Breast epithelium (tissue), 4 donors: ENCODE measurements at regions not wholly inside any gene's neighbourhood (a gene's known extent, or its start where the extent isn't known, plus 50 kb on each side); places are given as distances from the start of the nearest gene placed in this dataset.

Experiments
- DNase-seq, 2 donors: peaks; one replicate each; pipeline ENCODE4 v3.0.0-alpha.2; 2019; ENCODE audit warnings: low spot score in 2 of 2
- H3K27ac ChIP-seq, 2 donors: fragments of 200-600 bp; sonication (generic) in 1 of 2; one replicate each; pipeline ENCODE4 v1.5.1; 2016 to 2019; ENCODE audit warnings: mild to moderate bottlenecking in 1 of 2
- H3K27me3 ChIP-seq, 2 donors: fragments of 200-600 bp; sonication (generic) in 1 of 2; one replicate each; pipeline versions ENCODE4 v1.5.1 to v1.6.0; 2017 to 2019; ENCODE audit warnings: control low read depth in 1 of 2, mild to moderate bottlenecking in 1 of 2
- H3K36me3 ChIP-seq: fragments of 200-600 bp; one replicate; pipeline ENCODE4 v1.5.1; 2019
- H3K4me1 ChIP-seq, 2 donors: fragments of 200-600 bp; sonication (generic); one replicate each; pipeline ENCODE4 v1.5.1; 2016 to 2019; ENCODE audit warnings: control low read depth in 1 of 2
- H3K4me3 ChIP-seq, 3 donors: fragments of 200-600 bp; sonication (generic); 1 replicate in 2 of 3; 2 replicates in 1 of 3; pipeline ENCODE4 v1.5.1; 2016 to 2019; ENCODE audit warnings: mild to moderate bottlenecking in 3 of 3, moderate library complexity in 2 of 3
- H3K9me3 ChIP-seq, 2 donors: fragments of 200-600 bp; sonication (generic) in 1 of 2; one replicate each; pipeline ENCODE4 v1.5.1; 2016 to 2019; ENCODE audit warnings: control low read depth in 1 of 2
- POLR2A ChIP-seq: fragments of 450-650 bp; IDR thresholded peaks from one replicate; pipeline ENCODE4 v1.6.1; 2016; ENCODE audit warnings: antibody characterized with exemption, mild to moderate bottlenecking, moderate library complexity
- POLR2AphosphoS5 ChIP-seq, 3 donors: sonication (generic); formaldehyde crosslinking; IDR thresholded peaks; one replicate each; pipeline ENCODE4 v1.6.1; 2017; ENCODE audit warnings: antibody characterized with exemption in 3 of 3
- intact Hi-C: fragments of 100-400 bp; cut with DNase I; formaldehyde crosslinking; loops from one replicate; pipeline ENCODE4 v1.15.1; 2023; ENCODE audit warnings: low total_unique reads
- TF ChIP-seq, protein P1 (sequence below), 3 donors: fragments of 450-650 bp; IDR thresholded peaks; one replicate each; pipeline ENCODE4 v1.5.1; 2016 to 2017; ENCODE audit warnings: antibody characterized with exemption in 3 of 3, mild to moderate bottlenecking in 3 of 3, moderate library complexity in 3 of 3

DNA sequence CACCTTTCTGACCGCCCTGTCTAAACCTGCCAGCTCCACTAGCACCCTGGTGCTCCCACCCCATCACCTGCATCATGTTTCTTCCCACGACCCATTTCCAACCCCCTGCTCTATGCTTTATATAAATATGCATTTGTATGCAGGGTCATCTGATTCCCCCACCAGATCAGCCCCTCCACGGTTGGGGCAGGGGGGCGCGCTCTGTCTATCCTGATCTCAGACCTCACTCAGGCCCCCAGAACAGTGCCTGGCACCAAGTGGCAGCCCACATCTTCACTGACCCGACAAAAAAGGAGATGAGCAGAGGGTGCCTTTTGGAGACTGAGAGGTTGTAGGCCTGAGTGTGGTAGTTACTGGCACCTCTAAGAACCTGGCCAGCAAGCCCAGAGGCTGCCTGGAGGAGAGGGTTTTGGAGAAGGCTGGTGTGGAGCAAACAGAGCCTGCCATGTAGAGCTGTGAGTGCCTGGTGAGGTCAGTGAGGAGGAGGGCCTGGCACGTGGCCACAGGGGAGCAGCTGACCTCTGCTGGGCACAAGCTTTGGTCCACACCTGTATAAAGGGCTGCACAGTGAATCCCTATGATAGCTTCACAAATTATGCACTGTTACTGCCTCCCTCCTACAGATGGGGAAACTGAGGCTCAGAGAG lies 86.3 kb upstream of the RTL6 start:
- no peak overlapping the region for H3K4me3 ChIP-seq
- H3K27ac ChIP-seq: no peak overlapping the region
- H3K36me3 ChIP-seq: no peaks in the 10 kb centered on the region
- intact Hi-C loops: no loop called here
- TF ChIP-seq POLR2AphosphoS5 (IDR thresholded peaks at IDR 0.05) (no peak), POLR2A (no peak)
- TF ChIP-seq, protein P1, sequence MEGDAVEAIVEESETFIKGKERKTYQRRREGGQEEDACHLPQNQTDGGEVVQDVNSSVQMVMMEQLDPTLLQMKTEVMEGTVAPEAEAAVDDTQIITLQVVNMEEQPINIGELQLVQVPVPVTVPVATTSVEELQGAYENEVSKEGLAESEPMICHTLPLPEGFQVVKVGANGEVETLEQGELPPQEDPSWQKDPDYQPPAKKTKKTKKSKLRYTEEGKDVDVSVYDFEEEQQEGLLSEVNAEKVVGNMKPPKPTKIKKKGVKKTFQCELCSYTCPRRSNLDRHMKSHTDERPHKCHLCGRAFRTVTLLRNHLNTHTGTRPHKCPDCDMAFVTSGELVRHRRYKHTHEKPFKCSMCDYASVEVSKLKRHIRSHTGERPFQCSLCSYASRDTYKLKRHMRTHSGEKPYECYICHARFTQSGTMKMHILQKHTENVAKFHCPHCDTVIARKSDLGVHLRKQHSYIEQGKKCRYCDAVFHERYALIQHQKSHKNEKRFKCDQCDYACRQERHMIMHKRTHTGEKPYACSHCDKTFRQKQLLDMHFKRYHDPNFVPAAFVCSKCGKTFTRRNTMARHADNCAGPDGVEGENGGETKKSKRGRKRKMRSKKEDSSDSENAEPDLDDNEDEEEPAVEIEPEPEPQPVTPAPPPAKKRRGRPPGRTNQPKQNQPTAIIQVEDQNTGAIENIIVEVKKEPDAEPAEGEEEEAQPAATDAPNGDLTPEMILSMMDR (IDR thresholded peaks at IDR 0.05): no peak
- no peaks in the 10 kb centered on the region for H3K9me3 ChIP-seq
- no peaks in the 10 kb centered on the region for H3K4me1 ChIP-seq
- H3K27me3 ChIP-seq: peaks cover 0 to 48% of the 10 kb centered on the region in 2 donors
- peak in 1 of 2 donors; percentile 17 for DNase-seq

- H3K9me3 ChIP-seq: no peaks in the 10 kb centered on the region
- H3K27ac ChIP-seq: no peak overlapping the region
- DNase-seq: peak in 1 of 2 donors; percentile 48
- peaks cover 0 to 48% of the 10 kb centered on the region in 2 donors for H3K27me3 ChIP-seq
- intact Hi-C loops: no loop called here
- H3K4me1 ChIP-seq: no peaks in the 10 kb centered on the region
- no peaks in the 10 kb centered on the region for H3K36me3 ChIP-seq
- no peak overlapping the region for H3K4me3 ChIP-seq
- TF ChIP-seq POLR2AphosphoS5 (IDR thresholded peaks at IDR 0.05): no peak
- no peak for TF ChIP-seq POLR2A
- TF ChIP-seq, protein P1 (IDR thresholded peaks at IDR 0.05): no peak
Observed at GRCh38 chr22:44583854-44584253, 85.8 kb upstream of the RTL6 start.

- no peak overlapping the region for H3K4me3 ChIP-seq
- H3K36me3 ChIP-seq: no peaks in the 10 kb centered on the region
- no peaks in the 10 kb centered on the region for H3K9me3 ChIP-seq
- TF ChIP-seq POLR2AphosphoS5 (IDR thresholded peaks at IDR 0.05) (no peak), POLR2A (no peak)
- TF ChIP-seq, protein P1 (IDR thresholded peaks at IDR 0.05): no peak
- peaks cover 0 to 48% of the 10 kb centered on the region in 2 donors for H3K27me3 ChIP-seq
- no peaks in the 10 kb centered on the region for H3K4me1 ChIP-seq
- intact Hi-C loops: no loop called here
- no peak overlapping the region for H3K27ac ChIP-seq
- peak in 1 of 2 donors; percentile 46 for DNase-seq
Observed at GRCh38 chr22:44583061-44583760, 85.2 kb upstream of the RTL6 start.

DNA sequence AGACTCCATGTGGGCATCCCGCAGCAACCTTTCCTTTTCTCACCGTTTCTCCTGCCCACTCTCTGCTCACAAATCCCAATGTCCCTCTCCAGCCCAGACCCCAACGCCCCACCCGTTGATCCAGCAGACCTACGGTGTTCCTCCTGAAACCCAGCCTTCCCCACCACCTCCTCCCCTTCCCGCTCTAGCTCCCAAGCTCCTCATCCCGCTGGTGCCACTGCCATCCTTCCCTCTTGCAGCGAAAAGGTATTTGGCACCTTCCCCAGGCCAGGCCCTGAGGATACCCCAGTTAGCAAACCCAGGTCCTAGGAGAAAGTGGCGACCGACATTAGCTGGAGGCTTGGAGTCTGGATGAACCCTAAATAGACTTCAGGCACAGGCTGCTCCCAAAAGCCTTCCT lies 84.0 kb upstream of the RTL6 start:
- Histone ChIP-seq H3K9me3 (no peaks in the 10 kb centered on the region), H3K27me3 (peaks cover 0 to 47% of the 10 kb centered on the region in 2 donors), H3K27ac (no peak overlapping the region), H3K36me3 (no peaks in the 10 kb centered on the region), H3K4me1 (no peaks in the 10 kb centered on the region), H3K4me3 (no peak overlapping the region)
- TF ChIP-seq POLR2A (no peak), POLR2AphosphoS5 (IDR thresholded peaks at IDR 0.05) (no peak)
- TF ChIP-seq, protein P1 (IDR thresholded peaks at IDR 0.05): no peak
- peak in 1 of 2 donors; percentile 27 for DNase-seq
- intact Hi-C loops: no loop called here

- no peaks in the 10 kb centered on the region for H3K9me3 ChIP-seq
- no peak for TF ChIP-seq POLR2AphosphoS5 (IDR thresholded peaks at IDR 0.05)
- TF ChIP-seq, protein P1 (IDR thresholded peaks at IDR 0.05): no peak
- no peaks in the 10 kb centered on the region for H3K4me1 ChIP-seq
- H3K4me3 ChIP-seq: no peak overlapping the region
- H3K36me3 ChIP-seq: no peaks in the 10 kb centered on the region
- peaks cover 0 to 38% of the 10 kb centered on the region in 2 donors for H3K27me3 ChIP-seq
- intact Hi-C loops: no loop called here
- no peak overlapping the region for H3K27ac ChIP-seq
- DNase-seq: peak in 1 of 2 donors; percentile 15
Observed at GRCh38 chr22:44581096-44581435, 83.0 kb upstream of the RTL6 start.
